ENCODE measurements at regions not wholly inside any gene's neighbourhood (a gene's known extent, or its start where the extent isn't known, plus 50 kb on each side); places are given as distances from the start of the nearest gene placed in this dataset.
"Not testable (repeated sequence)": the region's sequence is repeated elsewhere in the genome, so short reads cannot be mapped to it uniquely, and the experiment has no call there.

DNA sequence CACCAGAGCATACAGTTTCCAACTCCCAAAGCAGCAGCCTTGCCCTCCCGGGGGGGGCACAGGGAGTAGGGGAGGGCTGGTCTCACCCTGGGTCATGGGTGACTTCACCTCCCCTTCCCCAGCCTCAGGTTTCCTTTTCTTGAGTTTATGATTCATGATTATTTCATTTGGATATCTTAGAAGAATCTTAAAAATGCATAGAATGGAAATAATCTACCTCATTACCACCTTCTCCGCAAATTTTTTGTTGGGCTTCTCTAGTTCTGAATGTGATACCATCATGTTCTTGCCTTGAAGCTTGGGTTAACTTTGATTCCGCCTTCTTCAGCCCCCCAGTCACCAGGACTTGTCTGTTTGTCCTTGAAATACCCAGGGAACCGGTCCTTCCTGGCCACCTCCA is 148.8 kb upstream of the ROPN1 start:
- Histone ChIP-seq H3K27me3 (ENCODE audit: insufficient read depth, low read length) (no peaks in the 10 kb centered on the region), H3K4me3 (ENCODE audit: low read length) (no peak overlapping the region), H3K4me1 (ENCODE audit: insufficient read depth, low read length) (no peaks in the 10 kb centered on the region), H3K9me3 (ENCODE audit: low read depth, low read length) (no peaks in the 10 kb centered on the region)

- Histone ChIP-seq H3K27me3 (ENCODE audit: insufficient read depth, low read length) (no peaks in the 10 kb centered on the region), H3K4me3 (ENCODE audit: low read length) (no peak overlapping the region), H3K9me3 (ENCODE audit: low read depth, low read length) (no peaks in the 10 kb centered on the region), H3K4me1 (ENCODE audit: insufficient read depth, low read length) (no peaks in the 10 kb centered on the region)
Observed at GRCh38 chr3:124142389-124142970, 150.6 kb upstream of the ROPN1 start.

DNA sequence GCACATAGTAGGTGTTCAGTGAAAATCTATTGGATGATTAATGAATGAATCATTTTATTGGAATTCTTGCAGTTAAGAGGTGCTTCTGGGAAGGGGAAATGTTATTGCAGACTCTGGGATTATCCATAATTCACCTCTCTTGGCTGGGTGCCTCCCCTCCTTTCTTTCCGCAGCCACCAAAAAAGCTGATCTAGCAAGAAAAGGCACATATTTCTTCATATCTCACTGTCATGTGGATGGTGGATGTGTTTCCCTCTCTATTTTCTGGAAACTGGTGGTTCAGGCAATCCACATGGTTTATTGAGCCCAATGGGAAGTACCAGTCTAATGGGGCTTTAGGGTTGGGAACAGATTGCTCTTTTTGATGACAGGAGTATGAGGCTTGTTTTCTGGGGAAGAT is 151.1 kb upstream of the ROPN1 start:
- H3K4me3 ChIP-seq (ENCODE audit: low read length) = no peak overlapping the region

GRCh38 chr3:124144035-124144814 is 152.3 kb upstream of the ROPN1 start:
- no peaks in the 10 kb centered on the region for H3K4me1 ChIP-seq (ENCODE audit: insufficient read depth, low read length)
- H3K9me3 ChIP-seq (ENCODE audit: low read depth, low read length) = no peaks in the 10 kb centered on the region
- H3K27me3 ChIP-seq (ENCODE audit: insufficient read depth, low read length) = no peaks in the 10 kb centered on the region
- no peak overlapping the region for H3K4me3 ChIP-seq (ENCODE audit: low read length)

More for the DNA sequence above, 151.1 kb upstream of the ROPN1 start:
- Histone ChIP-seq H3K4me1 (ENCODE audit: insufficient read depth, low read length) (no peaks in the 10 kb centered on the region), H3K9me3 (ENCODE audit: low read depth, low read length) (no peaks in the 10 kb centered on the region), H3K27me3 (ENCODE audit: insufficient read depth, low read length) (no peaks in the 10 kb centered on the region)

- H3K4me1 ChIP-seq (ENCODE audit: insufficient read depth, low read length) = no peaks in the 10 kb centered on the region
- H3K27me3 ChIP-seq (ENCODE audit: insufficient read depth, low read length) = no peaks in the 10 kb centered on the region
- H3K4me3 ChIP-seq (ENCODE audit: low read length) = no peak overlapping the region
- no peaks in the 10 kb centered on the region for H3K9me3 ChIP-seq (ENCODE audit: low read depth, low read length)
Observed at GRCh38 chr3:124147429-124147828, 155.5 kb upstream of the ROPN1 start.

GRCh38 chr3:124147946-124148345 is 156.0 kb upstream of the ROPN1 start:
- no peaks in the 10 kb centered on the region for H3K9me3 ChIP-seq (ENCODE audit: low read depth, low read length)
- no peaks in the 10 kb centered on the region for H3K27me3 ChIP-seq (ENCODE audit: insufficient read depth, low read length)
- no peak overlapping the region for H3K4me3 ChIP-seq (ENCODE audit: low read length)
- no peaks in the 10 kb centered on the region for H3K4me1 ChIP-seq (ENCODE audit: insufficient read depth, low read length)

GRCh38 chr3:124149081-124149480 is 157.2 kb upstream of the ROPN1 start:
- H3K4me3 ChIP-seq (ENCODE audit: low read length) = no peak overlapping the region
- no peaks in the 10 kb centered on the region for H3K27me3 ChIP-seq (ENCODE audit: insufficient read depth, low read length)
- no peaks in the 10 kb centered on the region for H3K9me3 ChIP-seq (ENCODE audit: low read depth, low read length)
- H3K4me1 ChIP-seq (ENCODE audit: insufficient read depth, low read length) = no peaks in the 10 kb centered on the region

DNA sequence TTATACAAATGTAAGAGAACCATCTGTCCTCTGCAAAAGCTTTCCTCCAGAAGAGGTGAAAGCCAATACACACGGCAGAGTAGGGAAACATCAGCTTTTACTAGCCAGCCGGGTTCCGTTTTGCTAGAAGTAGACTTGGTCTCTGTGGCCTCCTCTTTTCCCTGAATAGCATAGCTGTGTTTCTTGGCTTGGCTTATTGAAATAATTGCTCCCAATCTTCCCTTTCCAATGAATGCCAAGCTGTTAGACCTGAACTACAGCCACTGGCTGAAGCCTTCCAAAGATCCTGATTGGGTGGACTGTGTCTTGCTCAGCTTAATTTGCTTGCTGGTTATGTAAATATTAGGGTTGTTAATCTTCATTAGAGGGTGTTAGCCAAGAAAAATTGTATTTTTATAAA is 157.8 kb upstream of the ROPN1 start:
- H3K27me3 ChIP-seq (ENCODE audit: insufficient read depth, low read length) = no peaks in the 10 kb centered on the region
- H3K4me3 ChIP-seq (ENCODE audit: low read length) = no peak overlapping the region
- no peaks in the 10 kb centered on the region for H3K9me3 ChIP-seq (ENCODE audit: low read depth, low read length)
- H3K4me1 ChIP-seq (ENCODE audit: insufficient read depth, low read length) = no peaks in the 10 kb centered on the region

DNA sequence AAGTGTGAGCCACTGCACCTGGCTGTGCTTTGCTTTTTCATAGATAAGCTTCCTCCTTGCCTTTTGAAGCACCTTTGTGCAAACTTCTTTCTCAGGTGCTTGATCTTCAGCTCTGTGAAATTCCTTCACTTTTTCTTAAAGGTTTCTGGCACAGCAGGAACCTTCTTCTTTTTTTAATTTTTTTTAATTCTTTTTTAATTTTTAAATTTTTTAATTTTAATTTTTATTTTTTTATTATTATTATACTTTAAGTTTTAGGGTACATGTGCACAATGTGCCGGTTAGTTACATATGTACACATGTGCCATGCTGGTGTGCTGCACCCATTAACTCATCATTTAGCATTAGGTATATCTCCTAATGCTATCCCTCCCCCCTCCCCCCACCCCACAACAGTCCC is 161.0 kb upstream of the ROPN1 start:
- not testable (repeated sequence) for H3K4me3 ChIP-seq (ENCODE audit: low read length); H3K4me1 ChIP-seq (ENCODE audit: insufficient read depth, low read length); H3K27me3 ChIP-seq (ENCODE audit: insufficient read depth, low read length); H3K9me3 ChIP-seq (ENCODE audit: low read depth, low read length)

DNA sequence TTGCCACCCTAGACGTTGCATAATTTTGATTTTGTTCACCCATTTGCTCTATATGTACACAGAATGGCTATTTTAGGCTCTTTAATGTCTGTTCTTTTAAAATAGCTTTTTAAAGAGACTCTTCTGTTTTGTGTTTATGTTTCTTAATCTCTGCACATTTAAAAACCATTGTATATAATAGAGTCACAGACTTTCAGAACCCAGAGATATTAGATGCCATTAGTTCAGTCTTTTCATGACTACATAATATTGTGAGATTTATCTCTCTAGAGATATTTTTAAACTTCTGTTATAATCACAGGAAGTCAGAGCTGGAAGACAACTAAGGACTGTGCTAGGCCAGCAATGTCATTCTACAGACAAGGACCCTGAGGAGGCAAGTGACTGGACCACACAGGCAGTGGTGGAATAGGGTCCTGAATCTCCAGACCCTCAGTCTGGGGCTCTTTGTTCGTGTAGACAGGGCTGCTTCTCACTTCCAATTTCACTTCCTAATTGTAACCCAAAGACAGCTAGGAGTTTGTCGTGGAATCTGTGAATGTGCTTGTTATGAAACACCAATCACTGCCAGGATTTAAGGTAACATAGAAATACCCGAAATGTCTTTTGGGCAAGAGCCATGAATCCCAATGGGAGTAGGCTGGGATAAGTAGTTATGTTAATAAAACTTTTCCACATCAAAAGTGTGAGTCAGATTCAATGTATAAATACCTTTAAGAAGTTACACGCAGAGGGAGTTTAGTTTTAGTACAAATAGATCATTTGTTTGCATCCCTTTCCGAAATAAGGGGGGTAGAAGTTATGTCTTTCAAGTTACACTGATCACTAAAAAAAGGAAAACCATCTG is 165.2 kb upstream of the ROPN1 start:
- H3K27me3 ChIP-seq (ENCODE audit: insufficient read depth, low read length) = peaks cover 6% of the 10 kb centered on the region
- no peak overlapping the region for H3K4me3 ChIP-seq (ENCODE audit: low read length)
- no peaks in the 10 kb centered on the region for H3K4me1 ChIP-seq (ENCODE audit: insufficient read depth, low read length)
- H3K9me3 ChIP-seq (ENCODE audit: low read depth, low read length) = no peaks in the 10 kb centered on the region

GRCh38 chr3:124157748-124158147 is 165.8 kb upstream of the ROPN1 start:
- H3K27me3 ChIP-seq (ENCODE audit: insufficient read depth, low read length) = peaks cover 6% of the 10 kb centered on the region
- no peaks in the 10 kb centered on the region for H3K4me1 ChIP-seq (ENCODE audit: insufficient read depth, low read length)
- H3K4me3 ChIP-seq (ENCODE audit: low read length) = no peak overlapping the region
- H3K9me3 ChIP-seq (ENCODE audit: low read depth, low read length) = no peaks in the 10 kb centered on the region

GRCh38 chr3:124158168-124158881 is 166.4 kb upstream of the ROPN1 start:
- no peaks in the 10 kb centered on the region for H3K9me3 ChIP-seq (ENCODE audit: low read depth, low read length)
- H3K4me1 ChIP-seq (ENCODE audit: insufficient read depth, low read length) = no peaks in the 10 kb centered on the region
- peaks cover 6% of the 10 kb centered on the region for H3K27me3 ChIP-seq (ENCODE audit: insufficient read depth, low read length)
- no peak overlapping the region for H3K4me3 ChIP-seq (ENCODE audit: low read length)

DNA sequence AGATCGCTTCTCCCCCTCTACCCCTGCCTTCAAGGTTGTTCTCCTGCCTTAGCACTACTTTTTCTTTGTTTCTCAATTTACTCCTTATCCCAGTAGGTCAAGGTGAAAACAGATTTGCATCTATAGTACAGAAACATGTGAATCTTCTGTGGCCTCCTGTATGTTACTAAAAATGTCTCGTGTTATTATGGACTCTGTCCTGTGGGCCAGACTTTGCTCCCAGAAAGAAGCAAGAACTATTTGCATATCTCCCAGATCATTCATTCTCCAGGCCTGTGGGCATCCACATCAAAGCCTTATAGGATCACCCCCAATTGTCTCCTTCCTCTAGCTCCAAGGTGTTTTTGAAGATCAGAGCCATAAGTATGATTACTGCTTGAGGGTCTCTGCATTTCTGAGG is 169.5 kb upstream of the ROPN1 start:
- Histone ChIP-seq H3K27me3 (ENCODE audit: insufficient read depth, low read length) (no peaks in the 10 kb centered on the region), H3K9me3 (ENCODE audit: low read depth, low read length) (no peaks in the 10 kb centered on the region), H3K4me3 (ENCODE audit: low read length) (no peak overlapping the region), H3K4me1 (ENCODE audit: insufficient read depth, low read length) (no peaks in the 10 kb centered on the region)

DNA sequence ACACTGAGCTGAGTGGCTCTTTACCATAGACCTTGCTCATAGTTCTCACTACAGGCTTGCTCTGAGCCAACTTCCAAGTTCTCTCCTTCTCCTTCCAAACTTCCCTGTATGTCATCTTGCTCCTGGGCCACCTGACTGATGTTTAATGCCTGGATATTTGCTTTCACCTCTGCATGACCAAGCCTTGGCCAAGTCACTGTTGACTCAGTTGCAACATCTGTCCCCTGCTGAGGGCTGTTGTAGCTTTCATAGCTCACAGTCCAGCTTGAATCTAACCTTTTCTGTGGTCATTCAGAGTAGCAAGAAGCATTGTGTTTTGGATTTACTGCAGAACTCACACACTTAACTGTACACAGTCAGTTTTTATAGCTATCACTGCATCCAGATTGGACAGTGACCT is 171.8 kb upstream of the ROPN1 start:
- no peaks in the 10 kb centered on the region for H3K27me3 ChIP-seq (ENCODE audit: insufficient read depth, low read length)
- H3K4me1 ChIP-seq (ENCODE audit: insufficient read depth, low read length) = no peaks in the 10 kb centered on the region
- H3K4me3 ChIP-seq (ENCODE audit: low read length) = no peak overlapping the region
- H3K9me3 ChIP-seq (ENCODE audit: low read depth, low read length) = no peaks in the 10 kb centered on the region

DNA sequence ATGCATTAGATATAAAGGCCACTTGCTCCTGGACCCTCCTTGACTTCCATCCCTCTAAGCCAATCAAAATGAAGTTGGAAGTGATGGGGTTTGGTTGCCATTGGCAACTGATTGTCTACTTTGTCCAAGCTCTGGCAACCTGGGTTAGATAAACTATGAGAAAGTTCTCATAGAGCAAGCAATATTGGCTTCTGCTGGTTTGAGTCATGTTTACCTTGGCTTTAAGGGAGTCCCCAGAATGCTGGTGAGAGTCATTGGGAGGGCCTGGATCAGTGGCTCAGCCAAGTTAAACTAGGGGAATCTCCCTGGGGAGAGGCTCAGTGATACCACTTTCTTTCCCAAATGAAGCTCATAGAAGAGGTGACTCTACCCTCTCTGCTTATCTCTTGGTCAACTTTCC is 176.3 kb upstream of the ROPN1 start:
- no peaks in the 10 kb centered on the region for H3K9me3 ChIP-seq (ENCODE audit: low read depth, low read length)
- no peaks in the 10 kb centered on the region for H3K27me3 ChIP-seq (ENCODE audit: insufficient read depth, low read length)
- no peaks in the 10 kb centered on the region for H3K4me1 ChIP-seq (ENCODE audit: insufficient read depth, low read length)
- H3K4me3 ChIP-seq (ENCODE audit: low read length) = no peak overlapping the region

All from mononuclear cell (primary cell).